ENCODE measurements at regions not wholly inside any gene's neighbourhood (a gene's known extent, or its start where the extent isn't known, plus 50 kb on each side); places are given as distances from the start of the nearest gene placed in this dataset.

DNA sequence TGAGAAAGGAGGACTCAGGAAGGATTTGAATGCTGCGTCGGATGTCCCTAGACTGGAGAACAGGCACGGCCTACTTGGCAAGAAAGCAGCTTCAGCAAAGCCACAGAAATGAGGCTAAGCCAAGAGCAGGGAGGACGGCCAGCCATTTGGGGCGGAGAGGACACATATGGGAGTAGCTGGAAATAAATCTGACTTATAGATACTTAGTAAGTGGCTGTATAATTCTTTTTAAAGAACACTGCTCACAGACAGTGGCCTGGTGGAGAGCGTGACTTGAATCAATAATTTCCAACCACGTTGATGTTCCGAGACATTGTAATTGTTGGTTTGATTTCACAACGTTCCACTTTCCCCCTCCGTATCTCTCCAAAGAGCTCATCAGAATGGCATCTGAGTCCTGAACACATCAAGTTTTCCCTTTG lies 67.7 kb upstream of the JCAD start:
- H3K4me3 ChIP-seq (ENCODE audit: low read depth, low read length), result no peak overlapping the region
- TF ChIP-seq, protein P1, sequence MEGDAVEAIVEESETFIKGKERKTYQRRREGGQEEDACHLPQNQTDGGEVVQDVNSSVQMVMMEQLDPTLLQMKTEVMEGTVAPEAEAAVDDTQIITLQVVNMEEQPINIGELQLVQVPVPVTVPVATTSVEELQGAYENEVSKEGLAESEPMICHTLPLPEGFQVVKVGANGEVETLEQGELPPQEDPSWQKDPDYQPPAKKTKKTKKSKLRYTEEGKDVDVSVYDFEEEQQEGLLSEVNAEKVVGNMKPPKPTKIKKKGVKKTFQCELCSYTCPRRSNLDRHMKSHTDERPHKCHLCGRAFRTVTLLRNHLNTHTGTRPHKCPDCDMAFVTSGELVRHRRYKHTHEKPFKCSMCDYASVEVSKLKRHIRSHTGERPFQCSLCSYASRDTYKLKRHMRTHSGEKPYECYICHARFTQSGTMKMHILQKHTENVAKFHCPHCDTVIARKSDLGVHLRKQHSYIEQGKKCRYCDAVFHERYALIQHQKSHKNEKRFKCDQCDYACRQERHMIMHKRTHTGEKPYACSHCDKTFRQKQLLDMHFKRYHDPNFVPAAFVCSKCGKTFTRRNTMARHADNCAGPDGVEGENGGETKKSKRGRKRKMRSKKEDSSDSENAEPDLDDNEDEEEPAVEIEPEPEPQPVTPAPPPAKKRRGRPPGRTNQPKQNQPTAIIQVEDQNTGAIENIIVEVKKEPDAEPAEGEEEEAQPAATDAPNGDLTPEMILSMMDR (IDR thresholded peaks at IDR 0.05; ENCODE audit: insufficient read depth, low read length, severe bottlenecking), result no peak
- no peaks in the 10 kb centered on the region for H3K36me3 ChIP-seq (ENCODE audit: control insufficient read depth, insufficient read depth, low read length)
- DNase-seq (ENCODE audit: low read depth) (no peak), FAIRE-seq (no peak)
- no peaks in the 10 kb centered on the region for H3K27me3 ChIP-seq (ENCODE audit: control insufficient read depth, insufficient read depth, low read length)

DNA sequence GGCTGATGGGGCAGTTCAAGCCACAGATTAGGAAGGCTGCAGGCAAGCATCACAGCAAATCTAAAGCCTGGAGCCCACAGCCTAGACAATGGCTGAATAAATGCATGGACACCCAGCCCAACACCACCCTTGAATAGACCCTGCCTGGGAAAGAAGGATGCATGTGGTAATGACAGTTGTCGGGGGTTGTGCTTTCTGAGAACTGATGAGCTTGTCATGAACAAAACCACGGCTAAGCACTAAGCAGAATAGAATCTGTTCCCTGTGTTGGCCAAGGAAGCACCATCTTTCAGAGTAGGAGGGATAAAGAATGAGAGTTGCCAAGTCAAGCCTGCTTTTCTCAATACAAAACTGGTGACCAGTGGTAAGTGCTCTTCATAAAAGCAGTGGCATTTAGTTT lies 66.1 kb upstream of the JCAD start:
- FAIRE-seq, result no peak
- H3K27me3 ChIP-seq (ENCODE audit: control insufficient read depth, insufficient read depth, low read length), result no peaks in the 10 kb centered on the region
- TF ChIP-seq, protein P1 (IDR thresholded peaks at IDR 0.05; ENCODE audit: insufficient read depth, low read length, severe bottlenecking), result no peak
- no peaks in the 10 kb centered on the region for H3K36me3 ChIP-seq (ENCODE audit: control insufficient read depth, insufficient read depth, low read length)
- DNase-seq (ENCODE audit: low read depth), result no peak
- no peak overlapping the region for H3K4me3 ChIP-seq (ENCODE audit: low read depth, low read length)

DNA sequence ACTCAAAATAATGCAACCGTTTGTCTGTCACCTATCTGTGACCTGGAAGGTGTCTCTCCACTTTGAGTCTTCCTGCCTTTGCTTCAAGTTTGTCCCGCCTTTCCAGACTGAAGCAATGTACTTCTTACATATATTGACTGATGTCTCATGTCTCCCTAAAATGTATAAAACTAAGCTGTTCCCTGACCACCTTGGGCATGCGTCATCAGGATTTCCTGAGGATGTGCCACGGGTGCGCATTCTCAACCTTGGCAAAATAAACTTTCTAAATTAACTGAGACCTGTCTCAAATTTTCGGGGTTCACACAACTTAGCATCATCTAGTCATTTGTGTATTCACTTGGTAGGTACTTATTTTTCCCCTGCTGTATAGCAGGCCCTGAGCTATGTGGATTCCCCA lies 65.3 kb upstream of the JCAD start:
- FAIRE-seq (no peak), DNase-seq (ENCODE audit: low read depth) (no peak)
- H3K4me3 ChIP-seq (ENCODE audit: low read depth, low read length), result no peak overlapping the region
- no peaks in the 10 kb centered on the region for H3K27me3 ChIP-seq (ENCODE audit: control insufficient read depth, insufficient read depth, low read length)
- no peaks in the 10 kb centered on the region for H3K36me3 ChIP-seq (ENCODE audit: control insufficient read depth, insufficient read depth, low read length)
- TF ChIP-seq, protein P1 (IDR thresholded peaks at IDR 0.05; ENCODE audit: insufficient read depth, low read length, severe bottlenecking), result no peak

DNA sequence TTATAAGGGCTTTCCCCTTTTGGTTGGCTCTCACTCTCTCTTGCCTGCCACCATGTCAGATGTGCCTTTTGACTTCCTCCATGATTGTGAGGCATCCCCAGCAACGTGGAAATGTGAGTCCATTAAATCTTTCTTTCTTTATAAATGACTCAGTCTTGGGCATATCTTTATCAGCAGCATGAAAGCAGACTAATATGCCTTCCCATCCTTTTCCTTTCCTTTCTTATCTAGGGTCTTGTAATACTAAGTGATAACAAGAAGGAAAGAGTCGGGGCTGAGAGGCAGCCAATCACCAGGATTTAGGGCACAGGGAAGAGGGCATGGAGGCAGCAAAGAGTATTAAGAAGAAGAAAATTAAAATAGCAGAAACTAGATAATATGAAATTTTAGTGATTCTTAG lies 62.0 kb upstream of the JCAD start:
- DNase-seq (ENCODE audit: low read depth) (no peak), FAIRE-seq (no peak)
- Histone ChIP-seq H3K27me3 (ENCODE audit: control insufficient read depth, insufficient read depth, low read length) (peaks cover 1% of the 10 kb centered on the region), H3K36me3 (ENCODE audit: control insufficient read depth, insufficient read depth, low read length) (no peaks in the 10 kb centered on the region), H3K4me3 (ENCODE audit: low read depth, low read length) (no peak overlapping the region)
- TF ChIP-seq, protein P1 (IDR thresholded peaks at IDR 0.05; ENCODE audit: insufficient read depth, low read length, severe bottlenecking), result no peak

DNA sequence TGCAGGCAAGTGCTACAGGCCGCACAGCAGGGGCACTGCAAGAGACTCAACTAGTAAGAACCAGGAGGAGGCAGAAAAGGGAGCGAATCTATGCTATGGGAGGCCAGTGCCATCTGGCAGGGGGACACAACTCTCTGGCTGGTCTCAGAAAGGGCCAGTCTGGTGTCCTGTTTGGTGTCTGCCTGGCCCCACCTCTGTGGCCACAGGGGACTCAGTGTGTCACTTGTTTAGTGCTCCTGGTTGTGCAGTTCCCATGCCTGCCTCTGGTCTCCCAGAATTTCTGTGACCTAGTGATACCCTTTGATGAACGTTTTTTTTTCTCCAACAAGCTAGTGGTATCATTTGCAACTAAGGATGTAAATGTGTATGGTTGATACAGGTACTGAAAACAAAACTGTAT lies 59.2 kb upstream of the JCAD start:
- FAIRE-seq (no peak), DNase-seq (ENCODE audit: low read depth) (no peak)
- Histone ChIP-seq H3K27me3 (ENCODE audit: control insufficient read depth, insufficient read depth, low read length) (peaks cover 5% of the 10 kb centered on the region), H3K4me3 (ENCODE audit: low read depth, low read length) (no peak overlapping the region), H3K36me3 (ENCODE audit: control insufficient read depth, insufficient read depth, low read length) (no peaks in the 10 kb centered on the region)
- TF ChIP-seq, protein P1 (IDR thresholded peaks at IDR 0.05; ENCODE audit: insufficient read depth, low read length, severe bottlenecking), result no peak

DNA sequence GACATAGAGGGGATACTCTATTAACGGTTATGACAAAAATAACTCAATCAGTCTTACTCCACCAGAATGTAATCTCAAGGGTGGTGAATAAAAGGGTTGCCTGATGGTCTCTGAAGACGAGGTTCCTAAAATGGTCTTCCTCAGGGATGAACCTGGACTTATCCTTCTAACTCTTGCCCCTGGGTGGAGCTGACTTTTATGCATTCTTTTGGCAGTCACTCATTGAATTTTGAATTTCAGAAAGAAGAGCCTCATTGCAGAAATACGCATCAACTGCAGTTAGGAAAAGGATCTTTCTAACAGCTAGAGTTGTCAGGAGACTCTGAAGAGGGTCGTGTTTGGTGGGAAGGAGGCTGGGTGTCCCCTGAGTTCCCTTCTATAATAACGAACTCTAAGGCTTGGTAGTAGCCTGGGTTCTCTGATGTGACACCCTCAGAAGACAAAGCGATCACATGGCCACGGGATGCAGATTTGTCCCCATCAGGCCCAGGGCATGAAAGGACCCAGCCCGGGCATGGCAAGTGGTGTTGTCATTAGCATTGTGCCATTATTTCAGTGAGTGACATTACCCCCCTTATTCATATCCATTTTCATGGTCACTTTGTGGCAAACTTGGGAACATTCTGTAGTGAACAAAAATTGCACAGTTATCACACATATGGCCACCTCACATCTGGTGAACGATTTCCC lies 58.6 kb upstream of the JCAD start:
- TF ChIP-seq, protein P1 (IDR thresholded peaks at IDR 0.05; ENCODE audit: insufficient read depth, low read length, severe bottlenecking), result no peak
- FAIRE-seq, result no peak
- Histone ChIP-seq H3K4me3 (ENCODE audit: low read depth, low read length) (no peak overlapping the region), H3K36me3 (ENCODE audit: control insufficient read depth, insufficient read depth, low read length) (no peaks in the 10 kb centered on the region), H3K27me3 (ENCODE audit: control insufficient read depth, insufficient read depth, low read length) (peaks cover 6% of the 10 kb centered on the region)
- DNase-seq (ENCODE audit: low read depth), result no peak

Measured in bronchial epithelial cell (primary cell).